ENCODE measurements at regions not wholly inside any gene's neighbourhood (a gene's known extent, or its start where the extent isn't known, plus 50 kb on each side); places are given as distances from the start of the nearest gene placed in this dataset.

DNA sequence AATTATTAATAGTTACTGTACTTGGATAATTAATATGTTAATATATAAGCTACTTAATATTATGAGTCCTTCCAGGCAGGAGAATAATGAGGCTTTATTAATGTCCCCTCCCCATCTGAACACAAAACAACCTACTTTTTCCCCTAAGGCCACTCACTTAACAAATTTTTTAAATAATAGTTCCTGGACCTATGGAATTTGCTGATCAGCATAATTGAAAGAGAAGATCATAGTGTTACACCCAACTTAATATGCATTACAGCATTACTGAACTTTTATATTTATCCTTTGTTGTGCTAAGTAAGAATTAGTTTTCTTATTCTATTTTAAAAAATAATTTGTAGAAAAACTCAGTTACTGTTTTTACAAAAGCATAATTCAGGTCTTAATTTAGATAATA, 1537.7 kb upstream of the GOT2 start:
- Mint-ChIP-seq H3K27me3 (ENCODE audit: insufficient read depth) (peaks cover 1% of the 10 kb centered on the region; the same call in 1 of the 2 replicates), H3K9me3 (peaks cover 13% of the 10 kb centered on the region; the same call in 1 of the 2 replicates), H3K36me3 (ENCODE audit: low read depth) (no peaks in the 10 kb centered on the region), H3K27ac (no peak overlapping the region), H3K4me3 (no peak overlapping the region), H3K4me1 (ENCODE audit: low read depth) (no peaks in the 10 kb centered on the region)
- DNase-seq, result no peak
- TF ChIP-seq, protein P1, sequence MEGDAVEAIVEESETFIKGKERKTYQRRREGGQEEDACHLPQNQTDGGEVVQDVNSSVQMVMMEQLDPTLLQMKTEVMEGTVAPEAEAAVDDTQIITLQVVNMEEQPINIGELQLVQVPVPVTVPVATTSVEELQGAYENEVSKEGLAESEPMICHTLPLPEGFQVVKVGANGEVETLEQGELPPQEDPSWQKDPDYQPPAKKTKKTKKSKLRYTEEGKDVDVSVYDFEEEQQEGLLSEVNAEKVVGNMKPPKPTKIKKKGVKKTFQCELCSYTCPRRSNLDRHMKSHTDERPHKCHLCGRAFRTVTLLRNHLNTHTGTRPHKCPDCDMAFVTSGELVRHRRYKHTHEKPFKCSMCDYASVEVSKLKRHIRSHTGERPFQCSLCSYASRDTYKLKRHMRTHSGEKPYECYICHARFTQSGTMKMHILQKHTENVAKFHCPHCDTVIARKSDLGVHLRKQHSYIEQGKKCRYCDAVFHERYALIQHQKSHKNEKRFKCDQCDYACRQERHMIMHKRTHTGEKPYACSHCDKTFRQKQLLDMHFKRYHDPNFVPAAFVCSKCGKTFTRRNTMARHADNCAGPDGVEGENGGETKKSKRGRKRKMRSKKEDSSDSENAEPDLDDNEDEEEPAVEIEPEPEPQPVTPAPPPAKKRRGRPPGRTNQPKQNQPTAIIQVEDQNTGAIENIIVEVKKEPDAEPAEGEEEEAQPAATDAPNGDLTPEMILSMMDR (IDR thresholded peaks at IDR 0.05), result no peak

- H3K27me3 Mint-ChIP-seq (ENCODE audit: insufficient read depth), result peaks cover 1% of the 10 kb centered on the region; the same call in 1 of the 2 replicates
- H3K4me1 Mint-ChIP-seq (ENCODE audit: low read depth), result no peaks in the 10 kb centered on the region
- no peak for DNase-seq
- peaks cover 13% of the 10 kb centered on the region; the same call in 1 of the 2 replicates for H3K9me3 Mint-ChIP-seq
- no peak overlapping the region for H3K27ac Mint-ChIP-seq
- H3K36me3 Mint-ChIP-seq (ENCODE audit: low read depth), result no peaks in the 10 kb centered on the region
- H3K4me3 Mint-ChIP-seq, result no peak overlapping the region
- TF ChIP-seq, protein P1 (IDR thresholded peaks at IDR 0.05), result no peak
These were observed 1537.1 kb upstream of the GOT2 start for GRCh38 chr16:60271025-60271771.

GRCh38 chr16:60261425-60261824, 1527.3 kb upstream of the GOT2 start:
- Mint-ChIP-seq H3K9me3 (peaks cover 10% of the 10 kb centered on the region), H3K27ac (no peak overlapping the region), H3K36me3 (ENCODE audit: low read depth) (no peaks in the 10 kb centered on the region), H3K4me1 (ENCODE audit: low read depth) (no peaks in the 10 kb centered on the region), H3K27me3 (ENCODE audit: insufficient read depth) (no peaks in the 10 kb centered on the region; the same call in 1 of the 2 replicates), H3K4me3 (no peak overlapping the region)
- TF ChIP-seq, protein P1 (IDR thresholded peaks at IDR 0.05), result no peak
- DNase-seq, result no peak

DNA sequence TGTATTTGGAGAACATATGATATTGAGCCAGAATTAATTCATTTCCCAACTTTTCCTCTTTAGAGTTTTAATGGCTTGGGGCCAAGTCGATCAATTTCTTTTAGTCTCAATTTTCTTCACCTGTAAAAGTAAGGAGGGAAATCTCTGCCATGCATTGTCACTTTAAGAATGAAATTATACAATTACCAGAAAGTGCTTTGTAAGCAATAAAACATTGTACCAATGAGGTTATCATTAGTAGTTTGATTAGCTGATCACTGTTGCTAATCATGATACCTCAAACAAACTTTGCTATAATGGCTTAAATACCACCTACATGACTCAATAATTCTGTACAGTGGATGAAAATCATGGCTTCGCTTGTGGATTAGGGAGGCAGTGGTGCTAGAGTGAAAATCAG, 1525.8 kb upstream of the GOT2 start:
- Mint-ChIP-seq H3K4me3 (no peak overlapping the region), H3K36me3 (ENCODE audit: low read depth) (no peaks in the 10 kb centered on the region), H3K9me3 (peaks cover 7% of the 10 kb centered on the region), H3K4me1 (ENCODE audit: low read depth) (no peaks in the 10 kb centered on the region), H3K27me3 (ENCODE audit: insufficient read depth) (no peaks in the 10 kb centered on the region; the same call in 1 of the 2 replicates), H3K27ac (no peak overlapping the region)
- TF ChIP-seq, protein P1 (IDR thresholded peaks at IDR 0.05), result no peak
- no peak for DNase-seq

GRCh38 chr16:60246086-60246485, 1512.0 kb upstream of the GOT2 start:
- Mint-ChIP-seq H3K36me3 (ENCODE audit: low read depth) (no peaks in the 10 kb centered on the region), H3K27me3 (ENCODE audit: insufficient read depth) (no peaks in the 10 kb centered on the region; the same call in 1 of the 2 replicates), H3K27ac (no peak overlapping the region), H3K4me3 (no peak overlapping the region), H3K9me3 (peaks cover 9% of the 10 kb centered on the region), H3K4me1 (ENCODE audit: low read depth) (no peaks in the 10 kb centered on the region)
- DNase-seq, result no peak
- TF ChIP-seq, protein P1 (IDR thresholded peaks at IDR 0.05), result no peak
